ENCODE measurements at regions not wholly inside any gene's neighbourhood (a gene's known extent, or its start where the extent isn't known, plus 50 kb on each side); places are given as distances from the start of the nearest gene placed in this dataset.
"Not testable (repeated sequence)": the region's sequence is repeated elsewhere in the genome, so short reads cannot be mapped to it uniquely, and the experiment has no call there.

- no peak for ATAC-seq
Observed at GRCh38 chr1:178644308-178645120, 80.5 kb upstream of the RALGPS2 start.

GRCh38 chr1:178645157-178645807 is 79.8 kb upstream of the RALGPS2 start:
- ATAC-seq: no peak

- ATAC-seq: no peak
Observed at GRCh38 chr1:178645808-178646200, 79.2 kb upstream of the RALGPS2 start.

DNA sequence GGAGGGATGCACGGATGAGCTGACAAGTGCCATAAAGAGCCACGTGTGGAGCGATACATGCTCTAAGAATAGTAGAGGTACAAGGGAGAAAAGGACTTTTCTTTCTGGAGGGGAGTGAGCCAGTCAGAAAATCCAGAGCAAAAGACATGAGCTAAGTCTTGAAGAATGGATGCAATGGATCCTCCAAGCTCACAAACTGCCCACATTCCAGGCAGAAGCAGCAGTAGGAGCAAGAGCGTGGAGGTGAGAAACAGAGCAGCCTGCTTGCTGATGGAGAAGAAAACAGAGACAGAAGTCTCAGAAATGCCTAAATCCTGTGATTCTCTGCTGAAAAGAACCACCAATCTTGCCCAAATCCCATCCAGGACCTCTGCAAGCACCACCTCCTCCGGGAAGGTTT is 78.2 kb upstream of the RALGPS2 start:
- ATAC-seq: no peak

DNA sequence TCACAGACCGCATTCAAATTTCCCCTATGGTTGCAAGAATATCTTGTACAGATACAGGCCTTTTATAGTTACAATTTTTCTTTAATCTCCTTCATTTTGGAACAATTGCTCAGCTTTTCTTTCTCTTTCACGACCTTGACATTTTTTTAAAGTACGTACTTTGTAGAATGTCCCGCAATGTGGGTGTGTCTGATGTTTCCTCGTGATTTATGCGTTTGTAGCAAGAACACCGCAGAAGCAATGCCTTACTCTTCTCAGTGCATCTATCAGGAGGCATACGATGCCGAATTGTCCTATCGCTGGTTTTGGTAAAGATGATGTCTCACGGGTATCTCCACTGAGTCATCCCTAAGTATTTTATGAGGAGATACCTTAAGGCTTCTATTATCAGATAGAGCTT is 76.9 kb upstream of the RALGPS2 start:
- ATAC-seq: no peak

DNA sequence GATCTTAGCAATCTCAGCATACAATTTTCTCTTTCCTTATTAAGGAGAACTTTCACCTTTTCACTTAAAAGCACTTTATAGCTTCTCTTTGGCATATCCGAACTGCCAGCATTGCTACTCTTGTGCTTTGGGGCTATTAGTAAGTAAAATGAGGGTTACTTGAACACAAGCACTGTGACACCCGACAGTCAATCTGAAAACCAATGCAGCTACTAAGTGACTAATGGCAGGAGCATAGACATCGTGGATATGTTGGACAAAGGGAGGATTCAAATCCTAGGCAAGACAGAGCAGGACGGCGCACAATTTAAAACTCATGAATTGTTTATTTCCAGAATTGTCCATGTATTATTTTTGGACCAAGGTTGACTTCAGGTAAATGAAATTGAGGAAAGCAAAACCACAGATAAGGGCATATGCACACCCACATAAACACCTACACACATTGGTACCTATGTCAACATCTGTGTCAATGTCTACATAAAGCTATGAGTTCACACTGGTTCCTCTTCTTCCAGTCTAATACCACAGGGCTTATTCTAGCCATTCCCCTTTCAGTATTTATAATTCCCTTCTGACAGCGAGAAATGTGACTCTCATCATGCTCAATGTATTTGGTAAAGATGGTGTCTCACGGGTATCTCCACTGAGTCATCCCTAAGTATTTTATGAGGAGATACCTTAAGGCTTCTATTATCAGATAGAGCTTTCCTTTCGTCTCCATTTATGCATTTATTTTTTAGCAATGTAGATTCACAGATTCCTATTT is 75.3 kb upstream of the RALGPS2 start:
- no peak for ATAC-seq

GRCh38 chr1:178650934-178651511 is 74.0 kb upstream of the RALGPS2 start:
- no peak for ATAC-seq

DNA sequence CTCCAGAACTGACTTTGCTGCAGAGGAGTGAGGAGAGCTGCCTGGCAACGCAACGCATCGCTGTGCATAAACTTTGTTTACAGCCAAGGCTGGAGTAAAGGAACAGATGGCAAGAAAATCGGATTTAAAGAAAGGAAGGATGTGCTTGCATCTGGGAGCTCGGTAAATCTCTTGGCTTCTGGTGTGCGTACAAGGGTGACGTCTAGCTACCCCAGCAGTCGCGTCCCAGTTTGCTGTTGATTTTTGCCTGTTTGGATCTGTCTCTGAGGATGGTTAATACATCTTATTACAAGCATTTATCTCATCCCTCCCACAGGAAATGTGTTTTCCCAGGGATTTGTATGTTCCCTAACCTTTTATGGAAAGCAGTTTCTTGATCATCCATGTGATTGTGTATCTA is 73.3 kb upstream of the RALGPS2 start:
- no peak for ATAC-seq

GRCh38 chr1:178652506-178653490 is 72.2 kb upstream of the RALGPS2 start:
- peak in 1 of 2 donors; percentile 16 for ATAC-seq

DNA sequence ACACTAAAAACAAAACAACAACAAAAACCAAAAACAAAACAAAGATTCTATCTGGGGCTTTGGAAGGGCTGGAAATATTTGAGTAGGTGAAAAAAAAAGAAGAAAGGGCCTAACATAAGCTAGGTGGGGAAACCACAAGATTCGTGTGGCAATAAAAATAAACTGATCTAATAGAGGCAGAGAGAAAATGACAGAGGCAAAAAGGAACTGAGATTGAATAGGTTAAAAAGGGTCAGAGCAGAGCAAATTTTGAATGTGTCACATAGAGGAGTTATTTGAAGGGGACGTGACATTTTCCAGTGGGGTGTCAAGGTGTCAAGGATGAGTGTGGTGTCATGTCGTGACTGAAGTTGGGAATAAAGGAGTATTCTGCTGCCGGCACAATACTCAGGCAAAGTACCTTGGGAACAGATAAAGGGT is 65.2 kb upstream of the RALGPS2 start:
- peak in 1 of 2 donors; percentile 7 for ATAC-seq

DNA sequence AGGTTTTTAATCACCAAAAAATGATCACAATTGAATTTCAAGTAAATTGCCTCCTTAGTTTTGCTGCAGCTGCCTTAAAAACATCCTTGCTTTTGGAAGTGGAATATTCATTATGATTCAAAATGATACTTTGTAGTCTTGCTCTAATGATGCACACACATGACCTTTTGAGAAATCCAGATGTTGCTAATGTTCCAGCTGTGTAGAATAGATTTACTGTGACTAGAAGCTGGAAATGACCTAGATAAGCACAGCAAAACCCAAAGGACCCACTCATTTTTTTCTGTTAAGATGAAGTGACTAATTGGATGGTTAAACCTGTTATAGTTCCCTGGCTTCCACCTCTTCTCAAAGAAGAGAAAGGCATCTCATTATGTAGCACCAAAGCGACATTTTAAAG is 64.6 kb upstream of the RALGPS2 start:
- no peak for ATAC-seq

DNA sequence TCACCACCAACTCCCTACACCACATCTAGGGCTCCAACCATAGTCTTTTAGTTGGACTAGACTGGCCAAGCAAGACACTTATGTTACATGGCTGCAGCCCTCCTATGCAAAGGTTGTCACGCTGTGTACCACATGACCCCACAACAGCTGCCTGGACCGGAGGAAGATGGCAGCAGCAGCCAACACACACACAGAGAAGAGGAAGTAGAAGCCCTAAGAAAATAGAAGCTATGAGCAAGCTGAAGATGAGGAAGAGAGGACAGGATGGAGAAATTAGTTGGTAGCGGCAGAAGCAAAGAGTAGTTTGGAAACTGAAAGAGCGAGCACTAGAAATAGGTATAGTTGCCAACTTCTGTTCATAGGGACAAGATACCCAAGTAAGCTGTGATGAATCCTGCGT is 60.8 kb upstream of the RALGPS2 start:
- ATAC-seq: no peak

- no peak for ATAC-seq
Observed at GRCh38 chr1:178665579-178665978, 59.5 kb upstream of the RALGPS2 start.

DNA sequence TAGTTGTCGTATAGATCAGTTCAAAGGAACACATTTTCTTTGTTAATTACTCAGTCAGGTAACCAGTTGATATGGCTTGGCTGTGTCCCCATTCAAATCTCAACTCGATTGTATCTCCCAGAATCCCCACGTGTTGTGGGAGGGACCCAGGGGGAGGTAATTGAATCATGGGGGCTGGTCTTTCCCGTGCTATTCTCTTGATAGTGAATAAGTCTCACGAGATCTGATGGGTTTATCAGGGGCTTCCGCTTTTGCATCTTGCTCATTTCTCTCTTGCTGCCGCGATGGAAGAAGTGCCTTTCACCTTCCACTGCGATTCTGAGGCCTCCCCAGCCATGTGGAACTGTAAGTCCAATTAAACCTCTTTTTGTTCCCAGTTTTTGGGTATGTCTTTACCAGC is 58.2 kb upstream of the RALGPS2 start:
- not testable (repeated sequence) for ATAC-seq

DNA sequence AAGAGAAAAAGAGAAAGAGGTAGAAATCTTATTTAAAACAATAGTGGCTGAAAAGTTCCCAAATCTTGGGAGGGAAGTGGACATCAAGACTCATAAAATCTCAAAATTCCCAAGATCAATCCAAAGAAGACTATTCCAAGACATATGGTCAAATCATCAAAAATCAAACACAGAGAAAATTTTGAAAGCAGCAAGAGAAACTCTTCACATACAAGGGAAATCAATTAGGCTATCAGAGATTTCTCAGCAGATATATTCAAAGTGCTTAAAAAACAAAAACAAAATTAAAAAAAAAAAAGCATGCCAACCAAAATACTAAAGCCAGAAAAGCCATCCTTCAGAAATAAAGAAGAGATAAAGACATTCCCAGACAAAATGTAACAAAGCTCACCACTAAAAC is 52.6 kb upstream of the RALGPS2 start:
- no peak for ATAC-seq

DNA sequence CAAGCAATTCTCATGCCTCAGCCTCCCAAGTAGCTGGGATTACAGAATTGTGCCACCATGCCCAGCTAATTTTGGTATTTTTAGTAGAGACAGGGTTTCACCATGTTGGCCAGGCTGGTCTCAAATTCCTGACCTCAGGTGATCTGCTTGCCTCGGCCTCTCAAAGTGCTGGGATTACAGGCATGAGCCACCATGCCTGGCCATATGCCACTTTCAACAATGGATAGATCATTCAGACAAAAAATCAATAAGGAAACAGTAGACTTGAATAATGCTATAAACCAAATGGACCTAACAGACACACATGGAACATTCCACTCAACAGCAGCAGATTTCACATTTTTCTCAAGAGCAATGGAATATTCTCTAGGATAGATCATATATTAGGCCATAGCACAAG is 50.5 kb upstream of the RALGPS2 start:
- not testable (repeated sequence) for ATAC-seq

Data from activated CD4-positive, CD25-positive, alpha-beta regulatory T cell treated with anti-CD3 and anti-CD28 coated beads, Interleukin-2, amount 50 U/mL, for 24 hours (primary cell).